HG02943 (cell line): ENCODE measurements at regions not wholly inside any gene's neighbourhood (a gene's known extent, or its start where the extent isn't known, plus 50 kb on each side); places are given as distances from the start of the nearest gene placed in this dataset.

Source experiments
- ATAC-seq: cut with Tn5 transposase; IDR thresholded peaks from one replicate; pipeline ENCODE4 v1.9.1; 2021; ENCODE audit warnings: mild to moderate bottlenecking, low read depth, moderate library complexity; ENCODE audit not compliant: unreplicated experiment

DNA sequence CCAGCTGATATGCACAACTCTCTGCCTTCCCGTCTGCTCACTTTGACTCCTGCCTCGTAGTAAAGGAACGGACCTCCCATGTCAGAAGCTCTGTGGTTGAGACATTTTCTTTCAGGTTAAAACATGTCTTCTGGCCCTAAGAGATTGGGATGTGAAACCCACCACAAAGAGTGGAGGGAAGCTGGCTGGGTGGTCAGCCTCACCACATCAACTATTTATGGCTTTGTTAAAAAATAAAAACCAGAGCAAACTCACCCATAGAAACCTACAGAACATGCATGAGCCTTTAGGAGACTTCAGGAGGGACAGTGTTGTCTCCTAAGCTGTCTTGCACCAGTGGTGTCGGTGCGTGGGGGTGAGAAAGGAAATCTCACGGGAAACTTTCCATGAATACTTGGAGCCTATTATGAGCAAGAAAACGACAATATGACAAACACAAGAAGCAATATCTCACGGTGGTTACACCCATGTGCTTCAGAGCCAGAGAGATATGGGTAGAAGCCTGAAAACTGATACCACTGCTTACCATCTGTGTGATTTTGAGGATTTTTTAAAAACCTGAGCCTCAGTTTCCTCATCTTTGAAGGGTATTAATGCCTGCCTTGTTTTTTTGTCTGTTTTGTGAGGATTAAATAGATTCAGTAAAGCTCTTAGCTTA, 61.7 kb upstream of the XYLT1 start:
- no peak for ATAC-seq

DNA sequence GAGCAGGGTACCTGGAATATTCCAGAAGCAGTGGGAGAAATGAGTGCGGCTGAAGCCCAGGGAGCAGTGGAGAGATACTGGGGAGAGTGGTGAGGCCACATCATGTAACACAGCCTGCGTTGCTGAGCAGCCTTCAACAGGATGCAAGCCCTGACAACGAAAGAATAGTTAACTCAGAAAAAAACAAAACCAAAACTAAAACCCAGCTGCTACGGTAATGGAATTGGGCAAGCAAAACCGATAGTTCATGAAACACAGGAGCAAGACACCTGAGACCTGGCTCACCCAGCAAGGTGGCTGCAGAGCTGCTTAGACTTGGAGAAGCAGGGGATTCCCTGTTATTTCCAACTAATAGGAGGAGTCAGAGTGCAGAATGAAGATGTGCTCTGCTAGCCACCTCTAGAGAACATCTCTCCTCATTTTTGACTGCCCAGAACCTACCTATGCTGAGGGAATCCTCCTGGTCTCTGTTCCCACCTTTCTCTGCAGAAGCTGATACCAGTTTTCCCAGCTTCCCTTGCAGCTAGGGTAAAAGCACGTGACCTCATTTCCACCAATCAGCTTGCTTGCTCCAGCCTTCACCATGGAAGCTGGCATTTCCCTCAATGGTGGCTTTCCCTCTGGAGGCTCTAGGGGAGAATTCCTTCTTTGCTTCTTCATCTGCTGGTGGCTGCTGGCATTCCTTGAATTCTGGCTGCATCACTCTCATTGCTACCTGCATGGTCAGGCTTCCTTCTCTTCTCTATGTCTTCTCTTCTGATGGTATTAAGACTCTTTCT, 59.4 kb upstream of the XYLT1 start:
- ATAC-seq, result peak; percentile 85

DNA sequence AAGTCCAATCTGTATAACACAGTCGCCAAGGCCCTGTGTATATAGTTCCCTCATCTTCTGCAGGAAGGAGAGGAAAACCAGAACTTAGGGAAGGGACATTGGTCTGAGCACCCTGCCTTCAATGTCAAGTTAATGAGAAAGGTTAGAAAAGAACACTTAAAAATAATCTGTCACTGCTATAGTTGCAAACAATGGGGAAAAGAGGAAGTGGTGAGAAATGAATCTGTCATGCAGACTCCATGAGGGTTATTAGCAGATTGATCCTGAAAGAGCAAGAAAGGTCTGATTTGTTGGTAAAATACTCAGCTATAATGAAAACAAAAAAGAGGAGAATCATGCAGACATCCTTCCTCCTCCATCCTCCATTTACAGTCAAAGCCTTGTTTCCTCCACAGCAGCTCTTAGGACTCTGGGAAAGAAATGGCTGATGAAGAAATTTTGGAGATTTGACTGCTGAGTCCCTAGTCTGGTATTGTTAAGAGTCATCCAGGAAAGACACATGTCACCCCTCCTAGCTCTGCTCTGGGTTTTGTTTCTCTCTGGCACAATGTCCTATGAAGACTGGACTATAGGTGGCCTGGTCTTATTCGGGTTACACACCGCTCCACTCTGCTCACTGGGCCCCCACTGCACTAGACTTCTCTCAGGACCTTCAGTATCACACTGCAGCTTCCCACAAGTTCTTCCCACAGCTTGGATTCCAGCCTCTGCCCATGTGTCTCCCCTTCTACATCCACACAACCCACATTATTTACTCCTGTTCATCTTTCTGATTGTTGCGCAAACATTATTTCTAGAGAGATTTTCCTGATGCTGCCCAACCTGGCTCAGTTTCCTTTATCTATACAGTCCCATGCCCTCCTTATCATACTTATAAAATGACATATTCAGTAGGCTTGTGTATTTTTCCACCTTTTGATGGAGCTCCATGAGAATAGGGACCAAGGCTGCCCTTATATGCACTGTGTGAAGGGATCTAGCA, 56.5 kb upstream of the XYLT1 start:
- ATAC-seq, result no peak

DNA sequence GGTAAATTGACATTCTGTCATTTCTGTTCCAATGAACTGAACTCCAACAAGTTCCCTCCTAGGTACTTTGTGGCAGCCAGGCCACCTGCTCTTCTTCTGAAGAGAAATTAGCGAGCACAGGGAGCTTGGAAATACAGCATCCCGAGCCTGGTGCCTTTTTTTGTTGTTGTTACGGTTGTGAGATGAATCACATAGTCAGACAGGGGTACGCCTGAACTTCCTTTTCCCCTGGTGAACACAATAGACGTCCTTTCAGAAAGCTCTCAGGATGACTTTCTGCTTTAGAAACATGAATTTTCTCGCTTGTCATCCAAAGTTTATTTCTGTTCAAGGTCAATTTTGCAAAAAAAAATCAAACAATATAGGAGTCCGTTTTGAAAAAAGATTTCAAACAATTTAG, 53.9 kb upstream of the XYLT1 start:
- ATAC-seq, result no peak

DNA sequence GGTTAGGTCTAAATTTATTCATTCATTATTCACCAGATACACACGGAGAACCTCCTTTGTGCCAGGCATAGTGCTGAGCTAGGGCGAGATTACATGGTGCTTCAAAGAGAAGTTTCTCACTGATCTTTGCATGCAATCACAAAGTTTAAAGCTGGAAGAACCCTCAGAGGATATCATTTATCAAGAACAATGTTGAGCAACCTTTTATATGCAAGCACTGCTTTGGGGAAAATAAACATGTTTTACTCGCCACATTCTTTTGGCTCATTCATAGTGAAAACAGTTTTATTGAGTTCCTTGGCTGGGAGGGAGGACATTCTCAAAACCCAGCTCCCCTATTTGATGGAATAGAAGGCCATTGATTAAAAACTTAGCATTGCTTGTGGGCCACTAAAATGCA, 49.8 kb upstream of the XYLT1 start:
- no peak for ATAC-seq
